A673 (cell line): ENCODE measurements at regions not wholly inside any gene's neighbourhood (a gene's known extent, or its start where the extent isn't known, plus 50 kb on each side); places are given as distances from the start of the nearest gene placed in this dataset.

Source experiments
- BruUV-seq: library from RNA; stranded (reverse); fragments of 400-500 nt; replicated peaks from 2 replicates; lab custom pipeline; 2021; lab: Mats Ljungman, UMichigan
- CTCF ChIA-PET: fragments of 300-600 bp; sonication (Branson Sonifier 250); formaldehyde crosslinking; loops from one replicate; lab custom pipeline; 2022; ENCODE audit warnings: antibody characterized with exemption; lab: Charles Lee
- POLR2A ChIA-PET: fragments of 300-600 bp; sonication (Branson Sonifier 250); formaldehyde crosslinking; loops from one replicate; lab custom pipeline; 2022; ENCODE audit warnings: antibody characterized with exemption; ENCODE audit not compliant: low non-redundant PET; lab: Charles Lee
- DNase-seq: peaks from one replicate; pipeline ENCODE4 v3.0.0-alpha.2; 2015; ENCODE audit warnings: low spot score
- H3K27ac ChIP-seq: fragments of 200-600 bp; sonication (generic); 2 replicates; pipeline ENCODE4 v1.5.1; 2016; ENCODE audit warnings: mixed run types, low read depth, mild to moderate bottlenecking, mixed read lengths, antibody characterized with exemption, low read length; ENCODE audit not compliant: poor library complexity, severe bottlenecking
- H3K27me3 ChIP-seq: fragments of 200-600 bp; sonication (generic); replicated peaks from 2 replicates; pipeline ENCODE4 v1.6.1; 2017; ENCODE audit warnings: mixed run types, low read depth, mild to moderate bottlenecking, mixed read lengths, antibody characterized with exemption, low read length; ENCODE audit not compliant: insufficient read depth, poor library complexity
- H3K36me3 ChIP-seq: fragments of 200-600 bp; sonication (generic); 2 replicates; pipeline ENCODE4 v1.6.1; 2016; ENCODE audit warnings: mixed run types, mild to moderate bottlenecking, mixed read lengths, antibody characterized with exemption, low read length; ENCODE audit not compliant: insufficient read depth, poor library complexity, severe bottlenecking
- H3K4me1 ChIP-seq: fragments of 200-600 bp; sonication (generic); 2 replicates; pipeline ENCODE4 v1.6.1; 2017; ENCODE audit warnings: mixed run types, mild to moderate bottlenecking, mixed read lengths, antibody characterized with exemption, low read length; ENCODE audit not compliant: insufficient read depth, poor library complexity, severe bottlenecking
- H3K4me3 ChIP-seq: fragments of 200-600 bp; sonication (generic); 2 replicates; pipeline ENCODE4 v1.5.1; 2016; ENCODE audit warnings: low read depth, mixed run types, mild to moderate bottlenecking, mixed read lengths, low read length; ENCODE audit not compliant: poor library complexity, severe bottlenecking
- H3K9me3 ChIP-seq: fragments of 200-600 bp; sonication (generic); 2 replicates; pipeline ENCODE4 v1.6.1; 2016; ENCODE audit warnings: mixed run types, low read depth, mild to moderate bottlenecking, mixed read lengths, antibody characterized with exemption, low read length; ENCODE audit not compliant: poor library complexity, severe bottlenecking
- CTCF ChIP-seq: fragments of 300-800, 200-600 bp; sonication (generic); conservative IDR thresholded peaks from 2 replicates; pipeline ENCODE4 v1.5.1; 2017; ENCODE audit warnings: low read depth, mild to moderate bottlenecking, antibody characterized with exemption, low read length, moderate library complexity, mixed read lengths
- EZH2 ChIP-seq: fragments of 200-600 bp; sonication (generic); IDR thresholded peaks from 2 replicates; pipeline ENCODE4 v1.6.1; 2017; ENCODE audit warnings: borderline replicate concordance, low read depth, mild to moderate bottlenecking, mixed read lengths, antibody characterized with exemption, low read length; ENCODE audit not compliant: poor library complexity, severe bottlenecking
- intact Hi-C: fragments of 100-400 bp; cut with micrococcal nuclease; formaldehyde crosslinking; loops from one replicate; pipeline ENCODE4 v1.10.0; 2022; ENCODE audit not compliant: unreplicated experiment

DNA sequence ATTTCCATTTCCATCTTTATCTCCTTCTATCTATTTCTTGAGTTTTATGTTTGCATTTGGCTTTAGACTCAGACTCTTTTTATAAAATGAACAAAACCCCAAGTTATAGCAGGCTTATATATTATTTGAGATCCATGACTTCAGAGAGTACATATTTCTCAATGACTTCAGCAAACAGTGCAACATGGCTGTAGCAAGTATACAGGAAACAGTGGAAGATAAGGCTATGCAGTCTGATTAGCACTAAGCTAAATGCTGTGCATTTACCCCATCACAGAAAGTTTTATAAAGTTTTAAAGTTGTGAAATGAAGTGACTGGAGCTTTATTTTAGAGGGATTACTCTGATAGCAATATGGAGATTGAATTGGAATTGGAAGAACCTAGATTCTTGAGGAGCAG, 463.5 kb upstream of the TGFBR2 start:
- no peak overlapping the region for H3K4me3 ChIP-seq
- no peaks in the 10 kb centered on the region for H3K36me3 ChIP-seq
- CTCF ChIA-PET = no interaction called here
- intact Hi-C loops = no loop called here
- TF ChIP-seq EZH2 = no peak
- TF ChIP-seq CTCF = no peak
- H3K4me1 ChIP-seq = peaks cover 23% of the 10 kb centered on the region
- DNase-seq = no peak
- no TSS peak for BruUV-seq
- H3K27ac ChIP-seq = no peak overlapping the region
- no peaks in the 10 kb centered on the region for H3K27me3 ChIP-seq
- no peaks in the 10 kb centered on the region for H3K9me3 ChIP-seq
- POLR2A ChIA-PET = no interaction called here

DNA sequence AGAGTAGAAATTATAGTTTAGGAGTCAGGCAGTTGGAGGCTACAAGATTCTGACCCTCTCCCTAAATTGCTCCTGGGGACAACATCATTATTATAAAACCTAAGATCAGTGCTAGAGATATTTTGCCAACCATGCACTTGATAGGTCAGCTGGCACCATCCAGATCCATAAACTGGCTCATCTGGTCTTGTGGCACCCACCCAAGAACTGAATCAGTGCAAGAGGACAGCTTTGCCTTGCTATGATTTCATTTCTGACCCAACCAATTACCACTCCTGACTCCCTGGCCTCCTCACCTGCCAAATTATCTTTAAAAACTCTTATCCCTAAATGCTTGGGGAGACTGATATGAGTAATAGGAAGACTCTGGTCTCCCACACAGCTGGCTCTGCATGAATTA, 461.1 kb upstream of the TGFBR2 start:
- H3K4me3 ChIP-seq = no peak overlapping the region
- TF ChIP-seq EZH2 = no peak
- no peak for TF ChIP-seq CTCF
- H3K27ac ChIP-seq = no peak overlapping the region
- no peak for DNase-seq
- ChIA-PET POLR2A (no interaction called here), CTCF (interaction anchor here (0.6 kb wide), 1 partner anchor 1230 kb away, joined by 3 read pairs; no protein-coding TSS in a partner anchor)
- H3K36me3 ChIP-seq = no peaks in the 10 kb centered on the region
- H3K4me1 ChIP-seq = peaks cover 23% of the 10 kb centered on the region
- intact Hi-C loops = no loop called here
- no TSS peak for BruUV-seq
- no peaks in the 10 kb centered on the region for H3K27me3 ChIP-seq
- H3K9me3 ChIP-seq = no peaks in the 10 kb centered on the region

DNA sequence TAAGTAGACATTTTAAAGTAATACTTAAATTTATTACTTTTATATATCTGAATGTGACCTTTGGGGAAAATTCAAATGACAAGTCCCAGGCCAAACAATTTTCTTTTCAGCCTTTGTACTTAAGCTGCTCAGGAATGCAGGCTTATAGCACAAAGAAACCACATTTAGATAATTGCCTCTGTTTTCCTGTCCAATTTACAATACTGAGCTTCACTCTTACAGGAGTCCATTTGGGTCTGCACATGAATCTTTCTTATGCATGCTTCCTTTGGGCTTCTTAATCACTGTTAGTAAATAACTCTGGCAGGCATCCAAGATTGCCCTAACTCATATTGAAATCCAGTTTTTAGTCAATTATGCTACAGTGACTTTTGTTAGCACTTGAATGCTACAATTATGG, 459.4 kb upstream of the TGFBR2 start:
- no peaks in the 10 kb centered on the region for H3K36me3 ChIP-seq
- H3K4me1 ChIP-seq = peaks cover 13% of the 10 kb centered on the region
- intact Hi-C loops = no loop called here
- BruUV-seq = no TSS peak
- TF ChIP-seq CTCF (no peak), EZH2 (no peak)
- no peaks in the 10 kb centered on the region for H3K27me3 ChIP-seq
- ChIA-PET CTCF (no interaction called here), POLR2A (no interaction called here)
- no peaks in the 10 kb centered on the region for H3K9me3 ChIP-seq
- H3K4me3 ChIP-seq = no peak overlapping the region
- peak; percentile 86 for DNase-seq
- H3K27ac ChIP-seq = no peak overlapping the region
